GM12891 (cell line): ENCODE measurements at regions not wholly inside any gene's neighbourhood (a gene's known extent, or its start where the extent isn't known, plus 50 kb on each side); places are given as distances from the start of the nearest gene placed in this dataset.

ENCODE experiments used
- DNase-seq: peaks from one replicate; pipeline ENCODE4 v3.0.0; 2011; ENCODE audit warnings: low spot score; ENCODE audit not compliant: insufficient read length
- FAIRE-seq: peaks from 2 replicates; lab custom pipeline; 2011; peaks lifted over from hg19 to GRCh38; lab: Jason Lieb, UNC
- PAX5 ChIP-seq: IDR thresholded peaks from 2 replicates; pipeline ENCODE4 v1.6.1; 2011; ENCODE audit warnings: low read length, moderate library complexity, mild to moderate bottlenecking; ENCODE audit not compliant: insufficient read depth, severe bottlenecking
- POLR2A ChIP-seq: IDR thresholded peaks from 2 replicates; pipeline ENCODE4 v1.6.1; 2011; ENCODE audit warnings: low read depth, low read length, control low read depth
- POLR2AphosphoS5 ChIP-seq: IDR thresholded peaks from 2 replicates; pipeline ENCODE4 v1.6.1; 2011; ENCODE audit warnings: low read depth, low read length, control low read depth
- POU2F2 ChIP-seq: IDR thresholded peaks from 2 replicates; pipeline ENCODE4 v1.6.1; 2011; ENCODE audit warnings: low read depth, mild to moderate bottlenecking, control low read depth, low read length, moderate library complexity
- SPI1 ChIP-seq: IDR thresholded peaks from 2 replicates; pipeline ENCODE4 v1.6.1; 2011; ENCODE audit warnings: low read depth, low read length, control low read depth
- TAF1 ChIP-seq: IDR thresholded peaks from 2 replicates; pipeline ENCODE4 v1.6.1; 2011; ENCODE audit warnings: low read depth, low read length, control low read depth

DNA sequence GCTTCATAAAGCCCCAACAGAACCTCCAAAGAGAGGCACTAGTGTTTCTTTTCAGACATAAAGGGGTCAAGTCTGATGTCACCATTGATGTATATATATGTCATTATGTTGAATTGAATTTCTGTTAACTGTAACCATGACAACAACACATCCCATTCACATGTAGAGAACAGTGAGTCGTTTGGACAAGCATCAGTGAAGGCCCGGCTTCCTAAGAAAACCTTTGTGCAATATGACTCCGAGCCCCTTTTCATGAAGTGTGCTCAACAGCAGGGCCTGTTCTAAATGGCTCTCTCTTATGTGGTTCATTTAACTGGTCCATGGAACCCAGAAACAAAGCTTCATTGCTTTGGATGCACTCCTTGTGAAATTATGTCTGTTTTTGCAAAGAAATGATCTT, 67.2 kb upstream of the UBL3 start:
- no peak for TF ChIP-seq POLR2A
- TF ChIP-seq SPI1 = no peak
- no peak for TF ChIP-seq POU2F2
- TF ChIP-seq PAX5 = no peak
- no peak for TF ChIP-seq TAF1
- no peak for TF ChIP-seq POLR2AphosphoS5
- FAIRE-seq = no peak
- no peak for DNase-seq

DNA sequence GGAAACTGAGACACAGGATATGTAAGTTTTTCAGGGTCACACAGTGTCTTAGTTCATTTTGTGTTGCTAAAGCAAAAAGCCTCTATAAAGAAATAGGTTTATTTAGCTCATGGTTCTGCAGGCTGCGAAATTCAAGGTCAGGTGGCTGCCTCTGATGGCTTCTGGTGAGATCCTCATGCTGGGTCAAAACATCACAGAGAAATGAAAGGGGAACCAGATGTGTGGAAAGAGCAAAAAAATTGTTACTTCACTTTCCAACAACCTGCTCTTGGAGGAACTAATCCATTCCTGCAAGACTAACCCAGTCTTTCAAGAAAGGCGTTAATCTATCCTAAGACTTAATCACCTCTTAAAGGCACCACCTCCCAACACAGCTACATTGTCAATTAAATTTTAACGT, 64.2 kb upstream of the UBL3 start:
- no peak for TF ChIP-seq PAX5
- TF ChIP-seq POU2F2 = no peak
- no peak for TF ChIP-seq POLR2AphosphoS5
- no peak for TF ChIP-seq TAF1
- TF ChIP-seq POLR2A = no peak
- no peak for TF ChIP-seq SPI1
- DNase-seq (no peak), FAIRE-seq (no peak)

DNA sequence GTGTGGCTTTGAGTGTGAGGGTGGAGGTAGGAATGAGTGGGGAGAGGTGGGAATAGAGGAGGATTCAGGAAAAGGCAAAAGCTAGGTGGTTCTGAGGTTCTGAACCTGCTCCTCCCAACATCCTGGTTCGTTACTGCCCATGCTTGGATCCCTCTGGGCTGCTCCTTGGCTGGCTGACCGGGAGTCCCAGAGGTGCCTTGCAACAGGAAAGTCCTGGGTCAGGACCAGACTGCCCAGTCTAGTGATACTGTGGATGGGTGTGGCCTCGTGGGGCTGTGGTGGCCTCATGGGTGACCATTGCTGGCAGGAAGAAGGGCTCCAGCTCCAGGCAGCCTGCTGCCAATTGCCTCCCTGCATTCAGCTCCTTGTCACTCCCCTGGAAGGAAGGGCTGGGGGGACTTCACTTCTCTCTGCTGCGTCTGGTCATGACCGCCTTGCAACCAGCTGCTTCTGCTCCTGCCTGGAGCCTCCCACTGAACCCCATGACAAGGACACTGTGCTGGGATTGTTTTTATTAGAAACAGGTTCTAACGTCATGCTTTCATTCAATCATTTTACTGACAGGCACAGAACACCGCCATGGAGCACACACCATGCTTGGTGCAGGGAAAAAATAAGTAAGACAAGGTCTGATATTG, 61.5 kb upstream of the UBL3 start:
- no peak for DNase-seq
- no peak for FAIRE-seq
- TF ChIP-seq POU2F2 (no peak), POLR2A (no peak), PAX5 (no peak), SPI1 (no peak), POLR2AphosphoS5 (no peak), TAF1 (no peak)

DNA sequence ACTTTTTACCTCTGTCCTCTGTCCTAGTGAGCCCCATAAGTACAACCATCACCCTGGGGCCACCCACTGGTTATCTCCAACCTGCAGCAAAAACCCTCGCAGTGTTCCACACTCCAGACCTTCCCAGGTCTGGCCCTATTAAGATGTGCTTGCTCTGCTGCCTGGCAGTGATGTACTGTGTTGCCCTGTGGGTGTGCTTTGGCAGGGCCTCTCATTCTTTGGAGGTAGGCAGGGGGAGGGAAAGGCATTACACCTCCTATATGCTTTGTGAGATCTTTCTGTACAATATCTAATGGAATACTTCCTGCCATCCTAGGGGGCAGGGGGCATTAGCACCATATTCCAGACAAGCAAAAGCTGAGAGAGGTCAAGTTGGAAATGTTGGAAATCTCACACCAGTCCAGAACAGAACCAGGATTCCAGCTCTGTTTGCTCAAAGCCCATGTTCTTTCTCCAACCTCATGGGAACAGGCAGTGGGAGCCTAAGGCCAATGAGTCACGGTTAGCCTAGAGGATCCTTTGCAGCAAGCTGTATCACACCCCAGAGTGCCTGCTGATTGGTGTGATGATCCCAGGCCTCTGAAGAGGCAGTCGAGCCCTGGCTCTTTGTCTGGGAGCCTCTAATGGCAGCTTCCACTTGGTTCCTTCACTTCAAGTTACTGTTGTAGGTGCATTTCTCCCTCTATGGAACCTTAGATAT, 59.7 kb upstream of the UBL3 start:
- DNase-seq = no peak
- no peak for FAIRE-seq
- no peak for TF ChIP-seq PAX5
- no peak for TF ChIP-seq TAF1
- TF ChIP-seq POU2F2 = no peak
- no peak for TF ChIP-seq POLR2A
- no peak for TF ChIP-seq SPI1
- TF ChIP-seq POLR2AphosphoS5 = no peak

DNA sequence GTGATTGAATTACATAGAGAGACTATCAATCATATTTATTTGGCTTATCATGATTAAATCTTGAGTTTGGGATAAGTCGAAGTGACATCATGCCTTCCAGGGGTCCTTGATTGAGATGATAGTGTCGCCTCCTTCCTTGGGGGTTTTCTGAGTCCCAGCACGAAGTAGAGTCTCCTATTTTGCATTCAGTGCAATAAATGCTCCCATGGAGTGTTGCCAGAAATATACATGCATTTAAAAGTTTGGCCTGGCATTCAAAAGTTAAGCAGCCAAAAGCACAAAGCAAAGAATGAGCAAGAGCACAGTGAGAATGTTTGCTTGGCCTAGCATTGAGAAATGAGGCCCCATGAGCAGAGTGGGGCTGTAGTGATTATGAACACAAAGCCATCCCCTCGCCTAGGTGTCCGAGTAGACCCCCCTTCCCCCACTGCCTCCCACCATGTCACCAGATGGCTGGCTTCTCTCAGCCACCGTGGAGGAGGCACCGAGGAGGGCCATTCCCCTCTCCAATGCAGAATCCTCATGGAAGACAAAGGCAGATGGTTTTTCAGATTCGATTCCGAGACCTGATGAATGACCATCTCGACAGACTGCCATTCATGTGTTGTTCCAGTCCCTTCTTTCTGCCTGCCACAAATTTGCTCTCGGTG, 58.8 kb upstream of the UBL3 start:
- FAIRE-seq (no peak), DNase-seq (no peak)
- TF ChIP-seq TAF1 = no peak
- no peak for TF ChIP-seq SPI1
- TF ChIP-seq POLR2AphosphoS5 = no peak
- no peak for TF ChIP-seq PAX5
- TF ChIP-seq POLR2A = no peak
- no peak for TF ChIP-seq POU2F2

DNA sequence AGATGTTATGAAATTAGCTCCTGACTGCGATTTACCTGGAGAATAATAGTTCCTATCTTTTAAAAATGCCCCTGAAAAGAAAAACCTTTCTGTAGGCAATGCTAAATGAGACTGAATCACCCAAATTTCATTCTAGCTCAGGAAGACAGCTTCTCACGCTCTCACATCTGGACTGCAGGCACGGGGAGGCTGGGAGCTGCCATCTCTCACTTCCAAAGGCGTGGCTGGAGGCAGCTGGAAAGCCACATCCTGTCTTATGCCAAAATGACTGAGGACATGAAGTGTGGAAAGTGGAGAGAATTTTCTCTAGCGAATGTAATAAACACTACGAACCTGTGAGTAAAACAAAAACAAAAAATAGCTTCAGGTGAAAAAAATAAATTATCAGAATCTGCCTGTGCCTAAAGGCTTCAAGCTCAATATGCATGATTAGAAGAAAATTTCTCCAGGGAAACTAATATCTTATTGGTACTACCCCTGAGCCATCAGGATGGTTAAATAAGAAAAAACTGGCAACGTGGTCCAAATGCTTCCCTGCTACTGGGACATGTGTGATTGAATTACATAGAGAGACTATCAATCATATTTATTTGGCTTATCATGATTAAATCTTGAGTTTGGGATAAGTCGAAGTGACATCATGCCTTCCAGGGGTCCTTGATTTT, 58.1 kb upstream of the UBL3 start:
- FAIRE-seq (no peak), DNase-seq (no peak)
- TF ChIP-seq POLR2A (no peak), PAX5 (no peak), SPI1 (no peak), POLR2AphosphoS5 (no peak), TAF1 (no peak), POU2F2 (no peak)

DNA sequence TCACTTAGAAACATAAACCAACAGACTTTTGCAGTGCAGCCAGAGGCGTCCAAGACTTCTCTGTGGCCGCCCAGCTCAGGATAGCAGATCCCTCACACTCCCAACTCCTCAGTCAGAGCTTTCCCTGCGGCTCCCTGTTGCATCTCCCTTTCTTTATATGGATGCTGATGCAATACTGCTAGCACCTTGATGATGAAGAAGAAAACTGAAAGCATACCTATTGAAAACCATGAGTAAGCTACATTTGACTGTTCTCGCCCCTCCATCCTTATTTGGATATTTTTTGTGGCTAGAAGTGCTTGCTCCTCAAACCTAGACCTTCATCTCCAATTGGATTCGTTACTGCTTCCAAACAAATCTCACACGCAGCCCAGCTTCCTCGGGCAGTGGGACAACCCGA, 57.3 kb upstream of the UBL3 start:
- FAIRE-seq = no peak
- no peak for TF ChIP-seq POU2F2
- no peak for DNase-seq

DNA sequence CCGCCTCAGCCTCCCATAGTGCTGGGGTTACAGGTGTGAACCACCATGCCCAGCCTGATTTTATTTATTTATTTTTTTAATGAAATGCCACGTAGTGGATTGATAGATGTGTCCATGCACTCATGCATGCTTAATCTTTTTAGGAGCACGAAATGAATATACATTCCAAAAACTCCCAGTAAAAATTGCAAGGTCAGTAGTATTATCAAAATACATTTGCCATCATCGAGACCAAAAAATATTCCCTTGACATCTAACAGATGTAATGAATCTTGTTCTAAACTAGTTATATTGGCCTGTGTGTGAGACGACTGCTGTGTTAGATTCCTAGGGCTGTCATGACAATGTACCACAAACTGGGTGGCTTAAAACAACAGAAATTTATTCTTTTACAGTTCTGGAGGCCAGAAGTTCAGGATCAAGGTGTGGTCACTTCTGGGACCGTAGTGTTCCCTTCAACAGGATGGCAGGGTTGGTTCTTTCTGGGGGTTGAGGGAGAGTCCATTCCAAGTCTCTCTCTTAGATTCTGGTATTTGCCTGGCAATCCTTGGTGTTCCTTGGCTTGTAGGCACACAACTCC, 56.1 kb upstream of the UBL3 start:
- TF ChIP-seq SPI1 (no peak), POU2F2 (no peak), POLR2AphosphoS5 (no peak), POLR2A (no peak), TAF1 (no peak), PAX5 (no peak)
- FAIRE-seq (no peak), DNase-seq (no peak)

DNA sequence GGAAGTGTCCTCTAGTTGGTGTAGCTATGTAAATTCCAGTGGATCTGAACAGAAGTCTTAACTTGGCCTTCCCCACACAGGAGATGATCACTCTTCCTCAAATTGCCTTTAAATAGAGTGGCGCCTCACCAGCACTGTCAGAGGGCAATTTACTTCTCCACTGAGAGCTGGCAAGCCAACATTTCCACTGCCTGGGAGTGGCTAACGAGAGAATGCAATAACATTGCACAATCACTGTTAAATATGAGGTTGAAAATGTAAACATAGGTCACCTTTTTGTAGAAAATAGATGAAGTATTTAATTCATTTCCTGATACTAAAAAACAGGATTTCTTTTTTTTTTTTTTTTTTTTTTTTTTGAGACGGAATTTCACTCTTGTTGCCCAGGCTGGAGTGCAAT, 55.4 kb upstream of the UBL3 start:
- TF ChIP-seq SPI1 (no peak), PAX5 (no peak), POU2F2 (no peak), POLR2A (no peak), POLR2AphosphoS5 (no peak), TAF1 (no peak)
- DNase-seq (no peak), FAIRE-seq (no peak)
